ENCODE measurements at regions not wholly inside any gene's neighbourhood (a gene's known extent, or its start where the extent isn't known, plus 50 kb on each side); places are given as distances from the start of the nearest gene placed in this dataset.

GRCh38 chr2:147389218-147389617 lies 455.6 kb upstream of the ACVR2A start:
- TF ChIP-seq CTCF (IDR thresholded peaks at IDR 0.05): no peak
- no peak for TF ChIP-seq POLR2A (IDR thresholded peaks at IDR 0.05)
